Mesendoderm (in vitro differentiated cells): ENCODE measurements at regions not wholly inside any gene's neighbourhood (a gene's known extent, or its start where the extent isn't known, plus 50 kb on each side); places are given as distances from the start of the nearest gene placed in this dataset.
"Not testable (repeated sequence)": the region's sequence is repeated elsewhere in the genome, so short reads cannot be mapped to it uniquely, and the experiment has no call there.

Source experiments
- DNase-seq: peaks from one replicate; pipeline ENCODE4 v3.0.0; 2013
- H2AK5ac ChIP-seq: 2 replicates; pipeline ENCODE4 v1.6.1; 2013; ENCODE audit warnings: low read length, inconsistent platforms
- H2BK120ac ChIP-seq: 2 replicates; pipeline ENCODE4 v1.6.1; 2013; ENCODE audit warnings: low read depth, mild to moderate bottlenecking, low read length, moderate library complexity, mixed read lengths
- H2BK15ac ChIP-seq: replicated peaks from 2 replicates; pipeline ENCODE4 v1.6.1; 2013; ENCODE audit warnings: low read depth, mild to moderate bottlenecking, moderate library complexity
- H2BK5ac ChIP-seq: 2 replicates; pipeline ENCODE4 v1.6.1; 2013; ENCODE audit warnings: low read length, inconsistent platforms
- H3K18ac ChIP-seq: 2 replicates; pipeline ENCODE4 v1.6.1; 2013; ENCODE audit warnings: mild to moderate bottlenecking, low read length, mixed read lengths
- H3K23ac ChIP-seq: one replicate; pipeline ENCODE4 v1.6.1; 2013; ENCODE audit warnings: low read length
- H3K27ac ChIP-seq: 2 replicates; pipeline ENCODE4 v1.5.1; 2013; ENCODE audit warnings: low read depth, mild to moderate bottlenecking, inconsistent platforms, low read length, moderate library complexity
- H3K27me3 ChIP-seq: 2 replicates; pipeline ENCODE4 v1.6.1; 2013; ENCODE audit warnings: low read length, control low read depth, mild to moderate bottlenecking, inconsistent platforms; ENCODE audit not compliant: insufficient read depth, poor library complexity
- H3K36me3 ChIP-seq: 2 replicates; pipeline ENCODE4 v1.6.1; 2013; ENCODE audit warnings: low read length, inconsistent platforms; ENCODE audit not compliant: control insufficient read depth, insufficient read depth
- H3K4ac ChIP-seq: one replicate; pipeline ENCODE4 v1.6.1; 2013; ENCODE audit warnings: low read depth, mild to moderate bottlenecking, low read length, moderate library complexity
- H3K4me1 ChIP-seq: 2 replicates; pipeline ENCODE4 v1.6.1; 2013; ENCODE audit warnings: low read depth, low read length, inconsistent platforms; ENCODE audit not compliant: control insufficient read depth
- H3K4me2 ChIP-seq: 2 replicates; pipeline ENCODE4 v1.6.1; 2013; ENCODE audit warnings: low read length
- H3K4me3 ChIP-seq: 2 replicates; pipeline ENCODE4 v1.5.1; 2013; ENCODE audit warnings: mild to moderate bottlenecking, low read length
- H3K56ac ChIP-seq: one replicate; pipeline ENCODE4 v1.6.1; 2013; ENCODE audit warnings: low read length
- H3K79me1 ChIP-seq: 2 replicates; pipeline ENCODE4 v1.6.1; 2013; ENCODE audit warnings: low read length, inconsistent platforms
- H3K79me2 ChIP-seq: 2 replicates; pipeline ENCODE4 v1.6.1; 2013; ENCODE audit warnings: mild to moderate bottlenecking, low read length; ENCODE audit not compliant: control insufficient read depth, insufficient read depth
- H3K9ac ChIP-seq: 2 replicates; pipeline ENCODE4 v1.6.1; 2013; ENCODE audit warnings: low read length, inconsistent platforms
- H4K5ac ChIP-seq: one replicate; pipeline ENCODE4 v1.6.1; 2013; ENCODE audit warnings: low read length
- H4K8ac ChIP-seq: one replicate; pipeline ENCODE4 v1.6.1; 2013; ENCODE audit warnings: low read depth, mild to moderate bottlenecking, control low read depth, low read length, moderate library complexity
- WGBS: extraction: QIAGEN DNeasy Blood & Tissue Kit; methylation state at CpG from one replicate; pipeline ENCODE4 v1.1.7; 2013; ENCODE audit warnings: low lambda C conversion rate, missing lambda C conversion rate; ENCODE audit not compliant: insufficient coverage; ENCODE audit errors: extremely low coverage; 5-methylcytosine and 5-hydroxymethylcytosine counted together

DNA sequence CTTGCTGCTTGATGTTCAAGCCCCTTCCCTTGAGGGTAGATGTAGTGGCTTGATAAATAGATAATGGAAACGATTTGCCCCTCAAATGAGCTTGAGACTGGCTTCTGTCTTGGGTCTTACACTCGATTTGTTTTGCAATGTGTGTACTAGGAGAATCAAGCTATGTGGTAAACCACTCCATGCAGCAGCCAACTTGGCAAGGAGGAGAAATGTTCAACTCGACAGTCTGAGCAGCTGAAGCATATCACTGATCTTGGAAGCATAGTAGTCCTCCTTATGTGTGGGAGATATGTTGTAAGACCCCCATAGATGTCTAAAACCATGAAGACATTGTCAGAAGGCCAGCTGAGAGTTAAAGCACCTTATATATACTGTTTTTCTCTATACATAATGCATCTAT, 125.3 kb downstream of the CCNG2 start:
- Histone ChIP-seq H2BK120ac (no peak overlapping the region), H3K4me2 (no peak overlapping the region), H3K18ac (no peak overlapping the region), H3K27me3 (no peaks in the 10 kb centered on the region), H3K9ac (no peak overlapping the region), H3K27ac (no peak overlapping the region), H4K8ac (no peak overlapping the region), H2BK15ac (no peak overlapping the region), H2BK5ac (no peak overlapping the region), H4K5ac (no peak overlapping the region), H3K36me3 (no peaks in the 10 kb centered on the region), H3K4ac (no peak overlapping the region), H3K4me3 (no peak overlapping the region), H3K23ac (no peak overlapping the region), H2AK5ac (no peak overlapping the region), H3K4me1 (no peaks in the 10 kb centered on the region), H3K79me1 (no peaks in the 10 kb centered on the region), H3K56ac (no peak overlapping the region), H3K79me2 (no peaks in the 10 kb centered on the region)
- no peak for DNase-seq
- WGBS: no CpG with 5 or more reads among the region's 3 CpGs

GRCh38 chr4:77284036-77284435, 127.0 kb downstream of the CCNG2 start:
- no peak for DNase-seq
- Histone ChIP-seq H3K4me3 (no peak overlapping the region), H3K79me1 (no peaks in the 10 kb centered on the region), H2BK15ac (no peak overlapping the region), H3K4ac (no peak overlapping the region), H3K23ac (no peak overlapping the region), H2BK120ac (no peak overlapping the region), H3K36me3 (no peaks in the 10 kb centered on the region), H3K27me3 (no peaks in the 10 kb centered on the region), H3K18ac (no peak overlapping the region), H3K56ac (no peak overlapping the region), H2BK5ac (no peak overlapping the region), H3K4me2 (no peak overlapping the region), H3K27ac (no peak overlapping the region), H3K9ac (no peak overlapping the region), H2AK5ac (no peak overlapping the region), H3K4me1 (no peaks in the 10 kb centered on the region), H4K5ac (no peak overlapping the region), H3K79me2 (no peaks in the 10 kb centered on the region), H4K8ac (no peak overlapping the region)
- no CpG with 5 or more reads among the region's 2 CpGs for WGBS

DNA sequence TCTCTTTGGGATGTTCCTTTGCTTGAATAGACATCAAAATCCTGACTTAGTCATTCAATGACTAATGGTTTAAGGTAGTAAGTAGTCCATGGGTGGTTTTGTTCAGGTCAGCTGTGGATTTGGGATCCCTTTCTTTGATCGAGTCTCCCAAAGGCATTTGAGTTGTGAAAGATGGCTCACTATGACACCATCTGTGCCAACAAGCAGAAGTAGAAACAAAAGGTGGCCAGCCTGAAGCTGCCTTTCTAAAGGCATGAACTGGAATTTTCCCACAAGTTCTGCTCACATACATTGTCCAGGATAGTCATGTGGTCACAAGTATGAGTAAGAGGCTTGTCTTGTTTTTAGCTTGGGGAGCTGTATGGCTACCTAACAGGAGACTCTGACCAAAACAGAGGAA, 129.9 kb downstream of the CCNG2 start:
- no peak overlapping the region for H3K4ac ChIP-seq
- no peaks in the 10 kb centered on the region for H3K79me2 ChIP-seq
- no CpG with 5 or more reads among the region's 1 CpG for WGBS
- H3K4me1 ChIP-seq: no peaks in the 10 kb centered on the region
- H3K4me2 ChIP-seq: no peak overlapping the region
- H4K5ac ChIP-seq: no peak overlapping the region
- no peak for DNase-seq
- H3K27me3 ChIP-seq: no peaks in the 10 kb centered on the region
- H2AK5ac ChIP-seq: no peak overlapping the region
- H2BK120ac ChIP-seq: no peak overlapping the region
- H3K18ac ChIP-seq: no peak overlapping the region
- no peaks in the 10 kb centered on the region for H3K36me3 ChIP-seq
- H3K27ac ChIP-seq: no peak overlapping the region
- no peaks in the 10 kb centered on the region for H3K79me1 ChIP-seq
- H2BK15ac ChIP-seq: no peak overlapping the region
- no peak overlapping the region for H3K23ac ChIP-seq
- no peak overlapping the region for H3K56ac ChIP-seq
- no peak overlapping the region for H3K9ac ChIP-seq
- H4K8ac ChIP-seq: no peak overlapping the region
- H3K4me3 ChIP-seq: no peak overlapping the region
- H2BK5ac ChIP-seq: no peak overlapping the region

GRCh38 chr4:77293426-77293825, 136.4 kb downstream of the CCNG2 start:
- H3K56ac ChIP-seq: no peak overlapping the region
- H3K4me2 ChIP-seq: no peak overlapping the region
- no peak overlapping the region for H2BK5ac ChIP-seq
- H3K4me3 ChIP-seq: no peak overlapping the region
- H3K4ac ChIP-seq: no peak overlapping the region
- H2BK15ac ChIP-seq: no peak overlapping the region
- H3K27ac ChIP-seq: no peak overlapping the region
- no peak overlapping the region for H3K9ac ChIP-seq
- H3K36me3 ChIP-seq: no peaks in the 10 kb centered on the region
- H2BK120ac ChIP-seq: no peak overlapping the region
- H3K18ac ChIP-seq: no peak overlapping the region
- no peaks in the 10 kb centered on the region for H3K79me1 ChIP-seq
- H4K5ac ChIP-seq: no peak overlapping the region
- H3K79me2 ChIP-seq: no peaks in the 10 kb centered on the region
- no peak overlapping the region for H2AK5ac ChIP-seq
- no peaks in the 10 kb centered on the region for H3K27me3 ChIP-seq
- no peaks in the 10 kb centered on the region for H3K4me1 ChIP-seq
- H3K23ac ChIP-seq: no peak overlapping the region
- H4K8ac ChIP-seq: no peak overlapping the region
- no peak for DNase-seq

- not testable (repeated sequence) for H3K36me3 ChIP-seq, H3K4ac ChIP-seq, H3K23ac ChIP-seq, H3K4me3 ChIP-seq, H3K79me2 ChIP-seq, H2BK120ac ChIP-seq, H2BK15ac ChIP-seq, H3K4me2 ChIP-seq, H3K4me1 ChIP-seq, H4K5ac ChIP-seq, H2AK5ac ChIP-seq, H3K9ac ChIP-seq, H3K79me1 ChIP-seq, H4K8ac ChIP-seq, H3K27me3 ChIP-seq
- peak; percentile 65 for DNase-seq
- no CpG with 5 or more reads among the region's 3 CpGs for WGBS
- Histone ChIP-seq H2BK5ac (peak overlapping the region; percentile 21), H3K18ac (peak overlapping the region; percentile 16), H3K27ac (peak overlapping the region; percentile 25), H3K56ac (peak overlapping the region; percentile 70)
Measured at GRCh38 chr4:77300996-77301395, 144.0 kb downstream of the CCNG2 start.

DNA sequence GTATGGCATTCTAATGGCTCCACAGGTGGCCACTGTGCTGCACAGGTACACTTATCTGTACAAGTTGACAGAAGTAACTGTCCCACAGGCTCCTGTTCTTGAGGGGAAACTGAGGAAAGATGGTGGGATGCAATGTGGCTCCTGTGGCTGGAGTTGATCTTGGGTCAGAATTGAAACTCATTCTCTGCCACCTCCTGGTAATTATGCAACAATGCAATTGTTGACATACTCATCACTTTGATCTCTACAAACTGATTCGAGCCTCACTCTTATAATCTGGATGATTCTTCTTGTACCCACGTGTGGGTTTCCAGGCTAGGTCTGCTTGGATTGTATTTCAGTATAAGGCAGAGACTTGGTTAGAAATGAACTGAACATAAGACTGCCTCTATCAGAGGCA, 148.8 kb downstream of the CCNG2 start:
- no peak for DNase-seq
- H4K5ac ChIP-seq: no peak overlapping the region
- no peak overlapping the region for H3K18ac ChIP-seq
- H3K4me2 ChIP-seq: no peak overlapping the region
- H3K27me3 ChIP-seq: no peaks in the 10 kb centered on the region
- H3K4me3 ChIP-seq: no peak overlapping the region
- no peak overlapping the region for H3K4ac ChIP-seq
- H4K8ac ChIP-seq: no peak overlapping the region
- WGBS: no CpG with 5 or more reads among the region's 2 CpGs
- H3K27ac ChIP-seq: no peak overlapping the region
- H2AK5ac ChIP-seq: no peak overlapping the region
- no peak overlapping the region for H2BK5ac ChIP-seq
- H3K23ac ChIP-seq: no peak overlapping the region
- H3K4me1 ChIP-seq: peaks cover 3% of the 10 kb centered on the region
- no peak overlapping the region for H3K9ac ChIP-seq
- no peaks in the 10 kb centered on the region for H3K79me2 ChIP-seq
- H2BK120ac ChIP-seq: no peak overlapping the region
- H3K36me3 ChIP-seq: no peaks in the 10 kb centered on the region
- H3K79me1 ChIP-seq: no peaks in the 10 kb centered on the region
- H3K56ac ChIP-seq: no peak overlapping the region
- no peak overlapping the region for H2BK15ac ChIP-seq
